ENCODE measurements at regions not wholly inside any gene's neighbourhood (a gene's known extent, or its start where the extent isn't known, plus 50 kb on each side); places are given as distances from the start of the nearest gene placed in this dataset.

DNA sequence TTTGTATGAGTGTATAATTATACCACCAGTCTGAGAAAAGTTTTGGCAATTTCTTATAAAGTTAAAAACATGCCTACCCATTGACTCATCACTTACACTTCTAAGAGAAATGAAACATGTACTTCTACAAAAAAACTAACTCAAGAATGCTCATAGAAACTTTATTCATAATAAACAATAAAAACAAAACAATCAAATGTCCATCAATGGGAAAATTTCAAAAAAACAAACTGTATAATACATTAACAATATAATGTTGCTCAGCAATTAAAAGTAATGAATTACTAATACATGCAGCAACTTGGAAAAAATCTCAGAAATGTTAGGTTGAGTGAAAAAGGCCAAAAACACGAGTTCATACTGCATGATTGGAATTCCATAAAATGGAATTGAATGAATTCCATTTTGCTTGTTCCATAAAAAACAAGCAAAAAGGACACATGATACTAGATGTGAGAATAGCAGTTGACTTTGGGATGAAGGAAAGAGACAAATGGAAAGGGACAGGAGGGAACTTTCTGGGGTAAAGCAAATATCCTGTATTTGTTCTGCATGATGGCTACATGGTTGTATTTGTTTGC is 726.6 kb downstream of the RFPL4B start:
- no peak overlapping the region for H3K27ac ChIP-seq

GRCh38 chr6:113076116-113076515 is 729.0 kb downstream of the RFPL4B start:
- TF ChIP-seq, protein P1, sequence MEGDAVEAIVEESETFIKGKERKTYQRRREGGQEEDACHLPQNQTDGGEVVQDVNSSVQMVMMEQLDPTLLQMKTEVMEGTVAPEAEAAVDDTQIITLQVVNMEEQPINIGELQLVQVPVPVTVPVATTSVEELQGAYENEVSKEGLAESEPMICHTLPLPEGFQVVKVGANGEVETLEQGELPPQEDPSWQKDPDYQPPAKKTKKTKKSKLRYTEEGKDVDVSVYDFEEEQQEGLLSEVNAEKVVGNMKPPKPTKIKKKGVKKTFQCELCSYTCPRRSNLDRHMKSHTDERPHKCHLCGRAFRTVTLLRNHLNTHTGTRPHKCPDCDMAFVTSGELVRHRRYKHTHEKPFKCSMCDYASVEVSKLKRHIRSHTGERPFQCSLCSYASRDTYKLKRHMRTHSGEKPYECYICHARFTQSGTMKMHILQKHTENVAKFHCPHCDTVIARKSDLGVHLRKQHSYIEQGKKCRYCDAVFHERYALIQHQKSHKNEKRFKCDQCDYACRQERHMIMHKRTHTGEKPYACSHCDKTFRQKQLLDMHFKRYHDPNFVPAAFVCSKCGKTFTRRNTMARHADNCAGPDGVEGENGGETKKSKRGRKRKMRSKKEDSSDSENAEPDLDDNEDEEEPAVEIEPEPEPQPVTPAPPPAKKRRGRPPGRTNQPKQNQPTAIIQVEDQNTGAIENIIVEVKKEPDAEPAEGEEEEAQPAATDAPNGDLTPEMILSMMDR (conservative IDR thresholded peaks at IDR 0.05): no peak

More for the DNA sequence above, 726.6 kb downstream of the RFPL4B start:
- TF ChIP-seq, protein P1 (conservative IDR thresholded peaks at IDR 0.05): no peak

DNA sequence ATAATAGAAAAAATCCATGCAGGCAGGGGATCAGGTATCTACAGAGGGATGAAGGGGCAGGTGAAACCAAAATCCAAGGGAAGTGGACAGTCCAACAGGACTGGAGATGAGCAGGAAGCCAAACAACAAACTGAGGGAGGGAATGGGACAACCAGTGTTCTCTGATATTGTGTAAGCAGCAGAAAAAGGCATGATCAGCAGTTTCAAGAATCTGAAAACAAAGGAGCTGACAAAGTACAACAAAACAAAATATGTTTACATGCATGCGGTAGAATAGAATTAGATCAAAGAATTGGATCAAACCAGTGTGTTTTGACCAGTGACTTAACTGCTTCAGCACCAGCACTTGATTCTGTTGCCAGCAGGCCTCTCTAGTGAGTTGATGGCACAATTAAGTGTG is 729.7 kb downstream of the RFPL4B start:
- TF ChIP-seq, protein P1 (conservative IDR thresholded peaks at IDR 0.05): no peak

More at GRCh38 chr6:113076116-113076515, 729.0 kb downstream of the RFPL4B start:
- H3K27ac ChIP-seq: no peak overlapping the region

DNA sequence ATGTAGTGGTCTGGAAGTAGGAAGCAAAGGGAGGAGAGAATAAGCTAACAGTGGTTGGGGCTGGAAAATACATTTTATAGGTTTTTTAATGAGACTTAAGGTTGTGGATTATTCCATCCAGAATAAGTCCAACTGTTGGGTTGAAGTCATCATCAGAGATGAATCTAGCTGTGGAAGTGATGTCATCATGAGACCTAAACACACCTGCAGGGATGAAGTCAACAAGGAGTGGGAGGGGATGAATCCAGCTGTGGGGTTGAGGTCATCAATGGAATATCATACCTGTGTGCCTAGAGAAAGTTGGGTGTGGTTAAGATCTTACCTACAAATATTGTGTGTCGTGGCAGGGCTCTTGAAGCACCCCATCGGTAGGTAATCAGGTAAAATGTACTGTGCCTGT is 730.7 kb downstream of the RFPL4B start:
- TF ChIP-seq, protein P1 (conservative IDR thresholded peaks at IDR 0.05): no peak
- H3K27ac ChIP-seq: no peak overlapping the region

More for the DNA sequence above, 729.7 kb downstream of the RFPL4B start:
- H3K27ac ChIP-seq: no peak overlapping the region

- TF ChIP-seq, protein P1 (conservative IDR thresholded peaks at IDR 0.05): no peak
- no peak overlapping the region for H3K27ac ChIP-seq
Observed at GRCh38 chr6:113078791-113079190, 731.7 kb downstream of the RFPL4B start.

DNA sequence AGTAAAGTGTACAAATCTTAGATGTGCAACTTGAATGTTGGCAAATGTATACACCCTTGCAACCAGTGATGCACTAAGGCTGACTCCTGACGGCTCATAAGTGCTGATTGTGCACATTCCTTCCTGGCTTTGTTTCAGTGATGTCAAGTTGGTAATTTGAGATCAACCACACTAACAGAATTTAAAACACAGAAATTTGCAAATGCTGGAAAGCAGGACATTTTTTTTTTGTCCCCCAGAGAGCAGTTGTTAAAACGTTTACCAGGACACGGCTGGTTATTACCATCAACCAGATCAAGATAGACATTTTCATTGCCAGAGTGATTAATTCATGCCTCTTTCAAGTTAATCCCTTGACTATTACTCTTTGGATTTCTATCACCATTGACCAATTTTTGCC is 735.6 kb downstream of the RFPL4B start:
- no peak overlapping the region for H3K27ac ChIP-seq
- TF ChIP-seq, protein P1 (conservative IDR thresholded peaks at IDR 0.05): no peak

DNA sequence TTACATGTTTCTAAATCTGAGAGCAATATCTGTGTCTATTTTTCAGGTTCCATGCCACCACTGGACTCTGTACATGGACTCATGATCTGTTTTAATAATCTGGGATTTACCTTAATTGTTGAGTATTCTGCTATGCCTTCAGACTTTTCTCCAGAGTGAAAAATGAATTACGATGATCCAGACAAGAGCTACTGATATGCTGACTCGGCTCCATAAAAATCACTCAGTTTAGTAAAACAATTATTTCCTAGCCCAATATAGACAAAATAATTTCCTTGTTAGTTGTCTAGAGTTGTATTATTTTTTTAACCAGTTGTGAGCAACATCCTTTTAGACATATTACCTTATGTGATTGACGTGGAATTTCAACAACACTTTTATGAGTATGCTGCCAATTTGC is 736.8 kb downstream of the RFPL4B start:
- H3K27ac ChIP-seq: no peak overlapping the region

More for the DNA sequence above, 736.8 kb downstream of the RFPL4B start:
- TF ChIP-seq, protein P1 (conservative IDR thresholded peaks at IDR 0.05): no peak
